ENCODE measurements at regions not wholly inside any gene's neighbourhood (a gene's known extent, or its start where the extent isn't known, plus 50 kb on each side); places are given as distances from the start of the nearest gene placed in this dataset.

DNA sequence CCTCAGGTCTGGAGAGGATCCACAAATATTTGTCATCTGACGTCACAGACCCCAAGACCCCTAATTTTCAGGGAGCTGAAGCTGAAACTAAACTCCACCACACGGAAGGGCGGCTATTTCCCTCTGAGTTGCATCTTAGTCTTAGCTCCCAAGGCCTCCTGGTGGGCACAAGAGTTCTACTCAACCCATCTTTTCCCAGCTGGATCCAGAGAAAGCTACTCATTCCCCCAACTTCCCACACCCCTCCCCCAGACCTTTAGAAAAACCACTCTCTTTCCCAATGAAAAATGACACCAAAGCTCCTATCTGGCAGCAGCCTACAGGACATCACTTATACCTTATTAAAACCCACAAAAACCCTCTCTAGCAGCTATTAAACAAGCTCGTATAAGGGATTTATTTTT lies 67.1 kb upstream of the SLC1A1 start:
- Histone ChIP-seq H3K9ac (ENCODE audit: low read length) (no peak overlapping the region), H2AFZ (ENCODE audit: low read depth, low read length) (no peak overlapping the region), H4K20me1 (ENCODE audit: insufficient read depth, low read length) (no peaks in the 10 kb centered on the region), H3K4me3 (ENCODE audit: insufficient read depth, low read depth, low read length) (no peak overlapping the region), H3K27ac (ENCODE audit: low read depth, low read length) (no peak overlapping the region), H3K4me2 (ENCODE audit: low read length) (no peak overlapping the region), H3K4me1 (ENCODE audit: insufficient read depth, low read length) (no peaks in the 10 kb centered on the region), H3K27me3 (ENCODE audit: insufficient read depth, low read length) (no peaks in the 10 kb centered on the region), H3K79me2 (ENCODE audit: insufficient read depth, low read length) (no peaks in the 10 kb centered on the region), H3K9me3 (ENCODE audit: insufficient read depth, low read depth, low read length) (no peaks in the 10 kb centered on the region), H3K36me3 (ENCODE audit: insufficient read depth, low read length) (no peaks in the 10 kb centered on the region)
- Mint-ChIP-seq H3K4me1 (ENCODE audit: low read depth, unreplicated experiment) (peaks cover 16% of the 10 kb centered on the region), H3K4me3 (ENCODE audit: unreplicated experiment) (no peak overlapping the region), H3K9me3 (ENCODE audit: unreplicated experiment) (no peaks in the 10 kb centered on the region), H3K27me3 (ENCODE audit: low read depth, unreplicated experiment) (no peaks in the 10 kb centered on the region), H3K27ac (ENCODE audit: unreplicated experiment) (no peak overlapping the region), H3K36me3 (ENCODE audit: low read depth, unreplicated experiment) (no peaks in the 10 kb centered on the region)
- DNase-seq (ENCODE audit: low read depth) (no peak), FAIRE-seq (no peak)
- TF ChIP-seq, protein P1, sequence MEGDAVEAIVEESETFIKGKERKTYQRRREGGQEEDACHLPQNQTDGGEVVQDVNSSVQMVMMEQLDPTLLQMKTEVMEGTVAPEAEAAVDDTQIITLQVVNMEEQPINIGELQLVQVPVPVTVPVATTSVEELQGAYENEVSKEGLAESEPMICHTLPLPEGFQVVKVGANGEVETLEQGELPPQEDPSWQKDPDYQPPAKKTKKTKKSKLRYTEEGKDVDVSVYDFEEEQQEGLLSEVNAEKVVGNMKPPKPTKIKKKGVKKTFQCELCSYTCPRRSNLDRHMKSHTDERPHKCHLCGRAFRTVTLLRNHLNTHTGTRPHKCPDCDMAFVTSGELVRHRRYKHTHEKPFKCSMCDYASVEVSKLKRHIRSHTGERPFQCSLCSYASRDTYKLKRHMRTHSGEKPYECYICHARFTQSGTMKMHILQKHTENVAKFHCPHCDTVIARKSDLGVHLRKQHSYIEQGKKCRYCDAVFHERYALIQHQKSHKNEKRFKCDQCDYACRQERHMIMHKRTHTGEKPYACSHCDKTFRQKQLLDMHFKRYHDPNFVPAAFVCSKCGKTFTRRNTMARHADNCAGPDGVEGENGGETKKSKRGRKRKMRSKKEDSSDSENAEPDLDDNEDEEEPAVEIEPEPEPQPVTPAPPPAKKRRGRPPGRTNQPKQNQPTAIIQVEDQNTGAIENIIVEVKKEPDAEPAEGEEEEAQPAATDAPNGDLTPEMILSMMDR (IDR thresholded peaks at IDR 0.05; ENCODE audit: insufficient read depth, low read depth, low read length) = no peak
- no peak for TF ChIP-seq EZH2 (IDR thresholded peaks at IDR 0.05; ENCODE audit: insufficient read depth, low read length)

DNA sequence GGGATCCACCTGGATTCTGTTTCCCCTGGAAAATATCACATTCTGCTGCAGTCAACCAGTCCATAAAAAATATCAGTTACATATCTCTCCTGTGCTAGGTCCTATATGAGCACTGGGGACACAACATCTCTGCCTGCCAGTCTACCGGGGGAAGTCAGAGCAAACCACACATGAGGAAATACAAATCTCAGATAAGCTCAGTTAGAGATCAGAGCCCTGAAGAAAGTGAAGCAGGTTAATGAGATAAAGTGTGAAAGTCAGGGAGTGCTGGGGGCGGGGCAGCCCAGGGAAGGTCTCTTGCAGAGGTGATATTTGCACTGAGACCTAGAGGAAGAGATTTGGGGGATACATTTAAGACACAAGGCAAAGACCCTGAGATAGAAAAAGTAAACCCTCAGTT lies 67.8 kb upstream of the SLC1A1 start:
- no peaks in the 10 kb centered on the region for H3K4me1 ChIP-seq (ENCODE audit: insufficient read depth, low read length)
- no peaks in the 10 kb centered on the region for H3K36me3 ChIP-seq (ENCODE audit: insufficient read depth, low read length)
- Mint-ChIP-seq H3K36me3 (ENCODE audit: low read depth, unreplicated experiment) (no peaks in the 10 kb centered on the region), H3K27ac (ENCODE audit: unreplicated experiment) (no peak overlapping the region), H3K9me3 (ENCODE audit: unreplicated experiment) (no peaks in the 10 kb centered on the region), H3K27me3 (ENCODE audit: low read depth, unreplicated experiment) (no peaks in the 10 kb centered on the region), H3K4me3 (ENCODE audit: unreplicated experiment) (no peak overlapping the region), H3K4me1 (ENCODE audit: low read depth, unreplicated experiment) (peaks cover 23% of the 10 kb centered on the region)
- H3K79me2 ChIP-seq (ENCODE audit: insufficient read depth, low read length) = no peaks in the 10 kb centered on the region
- no peaks in the 10 kb centered on the region for H3K9me3 ChIP-seq (ENCODE audit: insufficient read depth, low read depth, low read length)
- H3K27ac ChIP-seq (ENCODE audit: low read depth, low read length) = no peak overlapping the region
- FAIRE-seq (no peak), DNase-seq (ENCODE audit: low read depth) (no peak)
- no peak overlapping the region for H3K9ac ChIP-seq (ENCODE audit: low read length)
- no peak overlapping the region for H3K4me2 ChIP-seq (ENCODE audit: low read length)
- H3K4me3 ChIP-seq (ENCODE audit: insufficient read depth, low read depth, low read length) = no peak overlapping the region
- no peak overlapping the region for H2AFZ ChIP-seq (ENCODE audit: low read depth, low read length)
- no peaks in the 10 kb centered on the region for H3K27me3 ChIP-seq (ENCODE audit: insufficient read depth, low read length)
- no peak for TF ChIP-seq EZH2 (IDR thresholded peaks at IDR 0.05; ENCODE audit: insufficient read depth, low read length)
- TF ChIP-seq, protein P1 (IDR thresholded peaks at IDR 0.05; ENCODE audit: insufficient read depth, low read depth, low read length) = no peak
- H4K20me1 ChIP-seq (ENCODE audit: insufficient read depth, low read length) = no peaks in the 10 kb centered on the region

DNA sequence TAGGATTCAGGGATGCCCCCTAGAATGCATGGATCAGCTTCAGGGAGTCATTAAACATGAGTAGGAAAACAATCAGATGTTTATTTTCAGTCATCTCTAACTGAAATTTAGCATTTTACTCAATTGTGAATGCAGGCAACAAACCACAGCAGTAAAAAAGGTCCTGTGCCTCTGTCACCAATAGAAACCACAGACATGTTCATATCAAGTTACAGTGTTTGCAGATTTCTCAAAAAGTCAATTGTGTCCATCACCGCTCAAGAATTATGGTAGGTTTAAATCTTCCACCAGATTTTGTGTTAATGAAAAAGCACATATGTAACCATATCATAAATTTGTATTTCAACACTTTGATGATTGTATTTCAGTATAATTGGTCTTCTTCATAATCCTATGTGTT lies 68.4 kb upstream of the SLC1A1 start:
- no peaks in the 10 kb centered on the region for H3K4me1 ChIP-seq (ENCODE audit: insufficient read depth, low read length)
- H3K27ac Mint-ChIP-seq (ENCODE audit: unreplicated experiment) = no peak overlapping the region
- no peak overlapping the region for H3K27ac ChIP-seq (ENCODE audit: low read depth, low read length)
- no peak for TF ChIP-seq EZH2 (IDR thresholded peaks at IDR 0.05; ENCODE audit: insufficient read depth, low read length)
- TF ChIP-seq, protein P1 (IDR thresholded peaks at IDR 0.05; ENCODE audit: insufficient read depth, low read depth, low read length) = no peak
- no peaks in the 10 kb centered on the region for H3K79me2 ChIP-seq (ENCODE audit: insufficient read depth, low read length)
- no peak overlapping the region for H3K9ac ChIP-seq (ENCODE audit: low read length)
- H3K9me3 ChIP-seq (ENCODE audit: insufficient read depth, low read depth, low read length) = no peaks in the 10 kb centered on the region
- no peaks in the 10 kb centered on the region for H3K27me3 Mint-ChIP-seq (ENCODE audit: low read depth, unreplicated experiment)
- H3K4me1 Mint-ChIP-seq (ENCODE audit: low read depth, unreplicated experiment) = peaks cover 23% of the 10 kb centered on the region
- no peak overlapping the region for H3K4me3 Mint-ChIP-seq (ENCODE audit: unreplicated experiment)
- H4K20me1 ChIP-seq (ENCODE audit: insufficient read depth, low read length) = no peaks in the 10 kb centered on the region
- no peaks in the 10 kb centered on the region for H3K36me3 Mint-ChIP-seq (ENCODE audit: low read depth, unreplicated experiment)
- no peaks in the 10 kb centered on the region for H3K9me3 Mint-ChIP-seq (ENCODE audit: unreplicated experiment)
- no peak overlapping the region for H3K4me3 ChIP-seq (ENCODE audit: insufficient read depth, low read depth, low read length)
- H3K4me2 ChIP-seq (ENCODE audit: low read length) = no peak overlapping the region
- no peaks in the 10 kb centered on the region for H3K36me3 ChIP-seq (ENCODE audit: insufficient read depth, low read length)
- FAIRE-seq = no peak
- H3K27me3 ChIP-seq (ENCODE audit: insufficient read depth, low read length) = no peaks in the 10 kb centered on the region
- no peak for DNase-seq (ENCODE audit: low read depth)
- no peak overlapping the region for H2AFZ ChIP-seq (ENCODE audit: low read depth, low read length)

Data from astrocyte (in vitro differentiated cells and primary cell).